ENCODE measurements at regions not wholly inside any gene's neighbourhood (a gene's known extent, or its start where the extent isn't known, plus 50 kb on each side); places are given as distances from the start of the nearest gene placed in this dataset.

- H3K27me3 ChIP-seq: no peaks in the 10 kb centered on the region
- H3K9me3 ChIP-seq: no peaks in the 10 kb centered on the region
- DNase-seq (no peak), ATAC-seq (no peak)
- H3K4me3 ChIP-seq: no peak overlapping the region
- TF ChIP-seq CTCF (IDR thresholded peaks at IDR 0.05): no peak
- TF ChIP-seq POLR2A (IDR thresholded peaks at IDR 0.05): no peak
- H3K27ac ChIP-seq: no peak overlapping the region
- 24% methylated on average over 2 of the region's 2 CpGs for WGBS (ENCODE audit: insufficient coverage, low coverage, low lambda C conversion rate, missing lambda C conversion rate)
- no peaks in the 10 kb centered on the region for H3K4me1 ChIP-seq
- intact Hi-C loops (cut with DNase I): no loop called here
- no peaks in the 10 kb centered on the region for H3K36me3 ChIP-seq
These were observed 1255.6 kb downstream of the NCAM2 start for GRCh38 chr21:22253761-22254160.

- Histone ChIP-seq H3K27ac (no peak overlapping the region), H3K27me3 (no peaks in the 10 kb centered on the region), H3K9me3 (no peaks in the 10 kb centered on the region), H3K4me1 (no peaks in the 10 kb centered on the region), H3K4me3 (no peak overlapping the region), H3K36me3 (no peaks in the 10 kb centered on the region)
- no peak for DNase-seq
- WGBS (ENCODE audit: insufficient coverage, low coverage, low lambda C conversion rate, missing lambda C conversion rate): 62% methylated on average over 1 of the region's 1 CpG
- no peak for ATAC-seq
- TF ChIP-seq CTCF (IDR thresholded peaks at IDR 0.05) (no peak), POLR2A (IDR thresholded peaks at IDR 0.05) (no peak)
- intact Hi-C loops (cut with DNase I): no loop called here
These were observed 1260.6 kb downstream of the NCAM2 start for GRCh38 chr21:22258821-22259220.

GRCh38 chr21:22260274-22260673, 1262.1 kb downstream of the NCAM2 start:
- Histone ChIP-seq H3K27me3 (no peaks in the 10 kb centered on the region), H3K9me3 (no peaks in the 10 kb centered on the region), H3K27ac (no peak overlapping the region), H3K36me3 (no peaks in the 10 kb centered on the region), H3K4me3 (no peak overlapping the region), H3K4me1 (no peaks in the 10 kb centered on the region)
- DNase-seq (no peak), ATAC-seq (no peak)
- TF ChIP-seq POLR2A (IDR thresholded peaks at IDR 0.05): no peak
- TF ChIP-seq CTCF (IDR thresholded peaks at IDR 0.05): no peak
- WGBS (ENCODE audit: insufficient coverage, low coverage, low lambda C conversion rate, missing lambda C conversion rate): 61% methylated on average over 2 of the region's 2 CpGs
- intact Hi-C loops (cut with DNase I): no loop called here

- no peaks in the 10 kb centered on the region for H3K36me3 ChIP-seq
- 90% methylated on average over 8 of the region's 8 CpGs for WGBS (ENCODE audit: insufficient coverage, low coverage, low lambda C conversion rate, missing lambda C conversion rate)
- H3K4me3 ChIP-seq: no peak overlapping the region
- H3K4me1 ChIP-seq: no peaks in the 10 kb centered on the region
- DNase-seq (no peak), ATAC-seq (no peak)
- no peaks in the 10 kb centered on the region for H3K27me3 ChIP-seq
- TF ChIP-seq CTCF (IDR thresholded peaks at IDR 0.05): no peak
- no peak for TF ChIP-seq POLR2A (IDR thresholded peaks at IDR 0.05)
- H3K9me3 ChIP-seq: no peaks in the 10 kb centered on the region
- intact Hi-C loops (cut with DNase I): no loop called here
- H3K27ac ChIP-seq: no peak overlapping the region
These were observed 1265.7 kb downstream of the NCAM2 start for GRCh38 chr21:22263890-22264289.

- intact Hi-C loops (cut with DNase I): no loop called here
- no peak for TF ChIP-seq POLR2A (IDR thresholded peaks at IDR 0.05)
- no peak for TF ChIP-seq CTCF (IDR thresholded peaks at IDR 0.05)
- Histone ChIP-seq H3K9me3 (no peaks in the 10 kb centered on the region), H3K36me3 (no peaks in the 10 kb centered on the region), H3K4me3 (no peak overlapping the region), H3K27me3 (no peaks in the 10 kb centered on the region), H3K4me1 (no peaks in the 10 kb centered on the region), H3K27ac (no peak overlapping the region)
- ATAC-seq (no peak), DNase-seq (no peak)
- 85% methylated on average over 2 of the region's 2 CpGs for WGBS (ENCODE audit: insufficient coverage, low coverage, low lambda C conversion rate, missing lambda C conversion rate)
These were observed 1279.1 kb downstream of the NCAM2 start for GRCh38 chr21:22277341-22277740.

Measured in right lobe of liver (tissue), 6 donors.